RWPE2 (cell line): ENCODE measurements at regions not wholly inside any gene's neighbourhood (a gene's known extent, or its start where the extent isn't known, plus 50 kb on each side); places are given as distances from the start of the nearest gene placed in this dataset.
A peak's percentile ranks its signal among the peaks of the same experiment; 100 is the strongest.

Source experiments
- ATAC-seq: fragments of 200-7000 bp; cut with Tn5 transposase; 3 replicates; pipeline ENCODE4 v1.9.1; 2021; ENCODE audit warnings: low read depth
- DNase-seq: peaks from one replicate; pipeline ENCODE4 v3.0.0-alpha.2; 2020; ENCODE audit warnings: low spot score
- H3K27ac ChIP-seq: fragments of 450-650 bp; 2 replicates; pipeline ENCODE4 v1.5.1; 2017; ENCODE audit warnings: mild to moderate bottlenecking; ENCODE audit not compliant: poor library complexity, severe bottlenecking
- H3K27me3 ChIP-seq: fragments of 250-450 bp; sonication (Bioruptor Pico); 2 replicates; pipeline ENCODE4 v1.5.1; 2021; ENCODE audit warnings: mild to moderate bottlenecking, moderate library complexity; ENCODE audit not compliant: insufficient read depth, poor library complexity, severe bottlenecking
- H3K36me3 ChIP-seq: fragments of 250-450 bp; sonication (Bioruptor Pico); 2 replicates; pipeline ENCODE4 v1.5.1; 2020; ENCODE audit warnings: low read depth, mild to moderate bottlenecking, moderate library complexity
- H3K4me1 ChIP-seq: fragments of 250-450 bp; sonication (Bioruptor Pico); 2 replicates; pipeline ENCODE4 v1.5.1; 2021; ENCODE audit warnings: mild to moderate bottlenecking, moderate library complexity; ENCODE audit not compliant: insufficient read depth, poor library complexity, severe bottlenecking
- H3K4me3 ChIP-seq: fragments of 250-450 bp; sonication (Bioruptor Pico); 2 replicates; pipeline ENCODE4 v1.5.1; 2021; ENCODE audit warnings: mild to moderate bottlenecking, moderate library complexity; ENCODE audit not compliant: severe bottlenecking
- H3K9me3 ChIP-seq: fragments of 250-450 bp; sonication (Bioruptor Pico); 2 replicates; pipeline ENCODE4 v1.5.1; 2021; ENCODE audit warnings: mild to moderate bottlenecking, moderate library complexity; ENCODE audit not compliant: severe bottlenecking
- TF ChIP-seq, protein P1 (sequence below): fragments of 450-650 bp; IDR thresholded peaks from one replicate; pipeline ENCODE4 v1.5.1; 2017; ENCODE audit warnings: mild to moderate bottlenecking, moderate library complexity; ENCODE audit not compliant: poor library complexity, severe bottlenecking

DNA sequence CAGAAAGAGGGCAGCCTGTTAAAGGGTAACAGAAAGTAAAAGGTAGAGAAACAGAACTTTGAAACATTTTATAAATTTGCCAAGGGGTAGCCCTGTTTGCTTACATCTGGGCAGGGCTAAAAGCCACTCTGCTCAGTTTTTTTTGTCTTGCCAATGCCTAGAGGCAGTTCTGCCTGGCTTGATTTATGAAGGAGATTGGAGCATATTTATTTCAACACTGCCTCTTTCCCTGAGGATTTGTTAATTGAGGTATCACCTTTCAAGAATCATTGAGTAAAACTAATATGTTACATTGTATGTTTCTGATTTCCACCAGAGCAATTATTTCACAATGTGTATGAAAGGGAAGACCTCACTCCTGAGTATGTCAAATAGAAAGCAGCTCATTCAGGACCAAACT, 160.8 kb downstream of the GXYLT1 start:
- Histone ChIP-seq H3K4me3 (no peak overlapping the region), H3K9me3 (no peaks in the 10 kb centered on the region), H3K27me3 (no peaks in the 10 kb centered on the region), H3K27ac (no peak overlapping the region), H3K4me1 (no peaks in the 10 kb centered on the region), H3K36me3 (no peaks in the 10 kb centered on the region)
- DNase-seq (no peak), ATAC-seq (peak; percentile 29; the same call in 1 of the 3 replicates)
- TF ChIP-seq, protein P1, sequence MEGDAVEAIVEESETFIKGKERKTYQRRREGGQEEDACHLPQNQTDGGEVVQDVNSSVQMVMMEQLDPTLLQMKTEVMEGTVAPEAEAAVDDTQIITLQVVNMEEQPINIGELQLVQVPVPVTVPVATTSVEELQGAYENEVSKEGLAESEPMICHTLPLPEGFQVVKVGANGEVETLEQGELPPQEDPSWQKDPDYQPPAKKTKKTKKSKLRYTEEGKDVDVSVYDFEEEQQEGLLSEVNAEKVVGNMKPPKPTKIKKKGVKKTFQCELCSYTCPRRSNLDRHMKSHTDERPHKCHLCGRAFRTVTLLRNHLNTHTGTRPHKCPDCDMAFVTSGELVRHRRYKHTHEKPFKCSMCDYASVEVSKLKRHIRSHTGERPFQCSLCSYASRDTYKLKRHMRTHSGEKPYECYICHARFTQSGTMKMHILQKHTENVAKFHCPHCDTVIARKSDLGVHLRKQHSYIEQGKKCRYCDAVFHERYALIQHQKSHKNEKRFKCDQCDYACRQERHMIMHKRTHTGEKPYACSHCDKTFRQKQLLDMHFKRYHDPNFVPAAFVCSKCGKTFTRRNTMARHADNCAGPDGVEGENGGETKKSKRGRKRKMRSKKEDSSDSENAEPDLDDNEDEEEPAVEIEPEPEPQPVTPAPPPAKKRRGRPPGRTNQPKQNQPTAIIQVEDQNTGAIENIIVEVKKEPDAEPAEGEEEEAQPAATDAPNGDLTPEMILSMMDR: no peak

DNA sequence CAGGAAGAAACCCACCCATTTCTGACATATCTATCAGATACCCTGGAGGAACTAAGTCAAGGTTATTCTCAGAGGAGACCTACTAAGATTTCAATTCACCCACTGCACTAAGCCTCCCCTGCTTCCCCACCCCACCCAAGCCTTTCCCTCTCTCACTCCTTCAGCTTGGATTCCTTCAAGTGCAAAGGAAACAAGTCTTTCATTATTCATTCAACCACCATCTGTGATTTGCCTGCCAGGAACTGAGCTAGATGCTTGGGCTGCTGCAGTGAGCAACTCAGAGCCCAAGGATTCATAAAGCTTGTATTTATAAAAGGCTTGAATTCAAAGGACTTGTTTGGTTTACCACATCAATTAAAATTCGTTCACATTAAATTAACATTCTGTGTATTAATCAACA, 161.3 kb downstream of the GXYLT1 start:
- ATAC-seq: no peak

DNA sequence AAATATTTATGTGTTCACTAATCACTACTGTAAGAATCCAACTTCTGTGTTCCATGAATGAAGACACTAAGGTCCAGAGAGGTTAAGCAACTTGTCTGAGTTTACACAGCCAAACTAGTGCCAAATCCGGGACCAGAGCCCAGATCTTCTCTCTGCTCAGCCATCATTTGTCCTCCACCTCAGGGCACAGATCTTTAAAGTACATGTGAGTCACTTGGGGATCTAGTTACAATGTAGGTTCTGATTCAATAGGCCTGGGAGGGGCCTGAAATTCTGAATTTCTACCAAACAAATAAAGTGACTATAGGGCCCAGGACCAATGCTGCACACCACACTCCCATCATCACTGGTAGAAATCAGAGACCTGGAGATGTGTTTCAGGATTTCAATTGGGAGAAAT, 162.9 kb downstream of the GXYLT1 start:
- H3K27ac ChIP-seq: no peak overlapping the region
- DNase-seq (no peak), ATAC-seq (peak; percentile 85)
- H3K4me3 ChIP-seq: no peak overlapping the region
- no peaks in the 10 kb centered on the region for H3K9me3 ChIP-seq
- no peaks in the 10 kb centered on the region for H3K27me3 ChIP-seq
- H3K36me3 ChIP-seq: no peaks in the 10 kb centered on the region
- H3K4me1 ChIP-seq: no peaks in the 10 kb centered on the region
- TF ChIP-seq, protein P1: no peak

More for the DNA sequence above, 161.3 kb downstream of the GXYLT1 start:
- Histone ChIP-seq H3K27ac (no peak overlapping the region), H3K36me3 (no peaks in the 10 kb centered on the region), H3K4me1 (no peaks in the 10 kb centered on the region), H3K27me3 (no peaks in the 10 kb centered on the region), H3K9me3 (no peaks in the 10 kb centered on the region), H3K4me3 (no peak overlapping the region)
- TF ChIP-seq, protein P1: no peak
- DNase-seq: no peak

DNA sequence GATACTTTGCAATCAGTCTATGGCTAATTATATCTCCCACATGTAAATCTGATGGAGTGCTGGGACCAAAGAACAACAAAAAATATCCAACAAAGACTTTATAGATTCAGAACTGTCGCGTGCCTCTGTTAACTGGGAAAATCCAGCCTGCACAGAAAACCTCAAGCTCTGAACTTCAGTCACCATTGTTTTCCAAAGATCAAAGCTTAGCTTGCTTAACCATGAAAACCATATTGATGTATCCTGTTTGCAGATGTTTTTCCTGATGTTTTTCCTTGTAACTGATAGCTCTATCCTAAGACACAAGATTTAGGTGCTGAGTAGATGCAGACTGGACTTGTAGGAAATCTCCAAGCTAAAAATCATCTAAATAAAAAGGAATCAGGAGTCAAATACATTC, 163.7 kb downstream of the GXYLT1 start:
- Histone ChIP-seq H3K9me3 (no peaks in the 10 kb centered on the region), H3K4me3 (no peak overlapping the region), H3K4me1 (no peaks in the 10 kb centered on the region), H3K27ac (no peak overlapping the region), H3K36me3 (no peaks in the 10 kb centered on the region), H3K27me3 (no peaks in the 10 kb centered on the region)
- ATAC-seq: no peak
- TF ChIP-seq, protein P1: no peak
- no peak for DNase-seq

DNA sequence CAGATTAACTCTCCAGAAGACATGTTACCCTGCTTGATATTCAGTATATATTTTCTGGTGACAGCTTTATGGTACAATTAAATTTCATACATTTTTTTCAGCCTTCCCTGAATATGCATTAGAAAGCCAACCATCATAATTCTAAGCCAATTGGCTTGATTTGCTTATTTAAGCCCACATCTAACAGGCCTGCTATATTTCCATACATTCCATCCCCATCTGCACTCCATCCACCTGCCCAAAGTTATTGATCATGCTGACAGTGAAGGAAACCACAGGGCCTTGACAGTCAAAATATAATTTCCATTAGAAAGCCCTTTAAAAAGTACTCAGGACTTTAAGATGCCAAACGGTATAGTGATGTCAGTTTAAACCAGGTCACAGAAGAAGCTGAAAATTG, 164.3 kb downstream of the GXYLT1 start:
- Histone ChIP-seq H3K9me3 (no peaks in the 10 kb centered on the region), H3K27me3 (no peaks in the 10 kb centered on the region), H3K4me3 (no peak overlapping the region), H3K36me3 (no peaks in the 10 kb centered on the region), H3K4me1 (no peaks in the 10 kb centered on the region), H3K27ac (no peak overlapping the region)
- TF ChIP-seq, protein P1: no peak
- DNase-seq (no peak), ATAC-seq (no peak)
